Liver (tissue), 3 donors: ENCODE measurements at regions not wholly inside any gene's neighbourhood (a gene's known extent, or its start where the extent isn't known, plus 50 kb on each side); places are given as distances from the start of the nearest gene placed in this dataset.
"Not testable (repeated sequence)": the region's sequence is repeated elsewhere in the genome, so short reads cannot be mapped to it uniquely, and the experiment has no call there.

Source experiments
- EGR1 ChIP-seq, 2 donors: IDR thresholded peaks; 2 replicates each; pipeline ENCODE4 v1.6.1; 2016 to 2018; ENCODE audit warnings: antibody characterized with exemption in 2 of 2, low read depth in 2 of 2
- FOXA1 ChIP-seq: IDR thresholded peaks from 2 replicates; pipeline ENCODE4 v1.6.1; 2016; ENCODE audit warnings: antibody characterized with exemption
- GABPA ChIP-seq, 2 donors: IDR thresholded peaks in 1 of 2; conservative IDR thresholded peaks in 1 of 2; 2 replicates each; pipeline ENCODE4 v1.6.1; 2016; ENCODE audit warnings: antibody characterized with exemption in 2 of 2, mild to moderate bottlenecking in 1 of 2, moderate library complexity in 1 of 2
- JUND ChIP-seq, 2 donors: IDR thresholded peaks; 2 replicates each; pipeline ENCODE4 v1.6.1; 2016; ENCODE audit warnings: antibody characterized with exemption in 2 of 2
- RAD21 ChIP-seq, 2 donors: IDR thresholded peaks; 2 replicates each; pipeline ENCODE4 v1.6.1; 2016; ENCODE audit warnings: antibody characterized with exemption in 2 of 2, mild to moderate bottlenecking in 2 of 2
- RXRA ChIP-seq, 2 donors: IDR thresholded peaks; 2 replicates each; pipeline ENCODE4 v1.6.1; 2017 to 2018; ENCODE audit warnings: antibody characterized with exemption in 2 of 2, mild to moderate bottlenecking in 1 of 2
- SP1 ChIP-seq: IDR thresholded peaks from 2 replicates; pipeline ENCODE4 v1.6.1; 2018; ENCODE audit warnings: antibody characterized with exemption, mild to moderate bottlenecking
- TAF1 ChIP-seq: conservative IDR thresholded peaks from 2 replicates; pipeline ENCODE4 v1.6.1; 2016; ENCODE audit warnings: antibody characterized with exemption, mild to moderate bottlenecking
- YY1 ChIP-seq: IDR thresholded peaks from 2 replicates; pipeline ENCODE4 v1.6.1; 2016; ENCODE audit warnings: antibody characterized with exemption, mild to moderate bottlenecking
- TF ChIP-seq, protein P1 (sequence below): fragments of 150-350 bp; IDR thresholded peaks from 2 replicates; pipeline ENCODE4 v1.5.1; 2017; ENCODE audit warnings: improper control_type of control experiment, low read depth, low read length; ENCODE audit not compliant: missing input control
- TF ChIP-seq, protein P2 (sequence below): IDR thresholded peaks from 2 replicates; pipeline ENCODE4 v1.6.1; 2016; ENCODE audit warnings: antibody characterized with exemption, mild to moderate bottlenecking
- TF ChIP-seq, protein P3 (sequence below): IDR thresholded peaks from 2 replicates; pipeline ENCODE4 v1.6.1; 2016; ENCODE audit warnings: antibody characterized with exemption
- TF ChIP-seq, protein P4 (sequence below): IDR thresholded peaks from 2 replicates; pipeline ENCODE4 v1.6.1; 2016; ENCODE audit warnings: antibody characterized with exemption
- donor health status: healthy.
- donor health status: healthy.

DNA sequence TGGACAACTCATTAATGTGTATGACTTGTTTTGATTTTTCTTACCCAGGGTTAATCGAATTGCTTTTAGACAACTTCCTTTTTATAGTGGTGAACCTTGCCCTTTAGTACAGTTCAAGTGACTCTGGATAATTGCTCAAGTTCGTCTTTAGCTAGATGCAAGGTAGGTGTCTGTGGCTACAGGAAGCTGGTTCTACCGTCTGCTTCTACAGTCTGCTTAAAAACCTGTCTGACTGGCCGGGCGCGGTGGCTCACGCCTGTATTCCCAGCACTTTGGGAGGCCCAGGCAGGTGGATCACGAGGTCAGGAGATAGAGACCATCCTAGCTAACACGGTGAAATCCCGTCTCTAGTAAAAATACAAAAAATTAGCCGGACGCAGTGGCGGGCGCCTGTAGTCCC lies 129.6 kb upstream of the ANKRD30A start:
- TF ChIP-seq, protein P1, sequence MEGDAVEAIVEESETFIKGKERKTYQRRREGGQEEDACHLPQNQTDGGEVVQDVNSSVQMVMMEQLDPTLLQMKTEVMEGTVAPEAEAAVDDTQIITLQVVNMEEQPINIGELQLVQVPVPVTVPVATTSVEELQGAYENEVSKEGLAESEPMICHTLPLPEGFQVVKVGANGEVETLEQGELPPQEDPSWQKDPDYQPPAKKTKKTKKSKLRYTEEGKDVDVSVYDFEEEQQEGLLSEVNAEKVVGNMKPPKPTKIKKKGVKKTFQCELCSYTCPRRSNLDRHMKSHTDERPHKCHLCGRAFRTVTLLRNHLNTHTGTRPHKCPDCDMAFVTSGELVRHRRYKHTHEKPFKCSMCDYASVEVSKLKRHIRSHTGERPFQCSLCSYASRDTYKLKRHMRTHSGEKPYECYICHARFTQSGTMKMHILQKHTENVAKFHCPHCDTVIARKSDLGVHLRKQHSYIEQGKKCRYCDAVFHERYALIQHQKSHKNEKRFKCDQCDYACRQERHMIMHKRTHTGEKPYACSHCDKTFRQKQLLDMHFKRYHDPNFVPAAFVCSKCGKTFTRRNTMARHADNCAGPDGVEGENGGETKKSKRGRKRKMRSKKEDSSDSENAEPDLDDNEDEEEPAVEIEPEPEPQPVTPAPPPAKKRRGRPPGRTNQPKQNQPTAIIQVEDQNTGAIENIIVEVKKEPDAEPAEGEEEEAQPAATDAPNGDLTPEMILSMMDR, result not testable (repeated sequence)
- not testable (repeated sequence) for TF ChIP-seq JUND (IDR thresholded peaks at IDR 0.05); SP1; TAF1; GABPA (IDR thresholded peaks at IDR 0.05 in 1 of 2, conservative IDR thresholded peaks at IDR 0.05 in 1 of 2); RAD21 (IDR thresholded peaks at IDR 0.05); EGR1 (IDR thresholded peaks at IDR 0.05; ENCODE audit: low read depth in 2 of 2); YY1; FOXA1; RXRA (IDR thresholded peaks at IDR 0.05)
- TF ChIP-seq, protein P2, sequence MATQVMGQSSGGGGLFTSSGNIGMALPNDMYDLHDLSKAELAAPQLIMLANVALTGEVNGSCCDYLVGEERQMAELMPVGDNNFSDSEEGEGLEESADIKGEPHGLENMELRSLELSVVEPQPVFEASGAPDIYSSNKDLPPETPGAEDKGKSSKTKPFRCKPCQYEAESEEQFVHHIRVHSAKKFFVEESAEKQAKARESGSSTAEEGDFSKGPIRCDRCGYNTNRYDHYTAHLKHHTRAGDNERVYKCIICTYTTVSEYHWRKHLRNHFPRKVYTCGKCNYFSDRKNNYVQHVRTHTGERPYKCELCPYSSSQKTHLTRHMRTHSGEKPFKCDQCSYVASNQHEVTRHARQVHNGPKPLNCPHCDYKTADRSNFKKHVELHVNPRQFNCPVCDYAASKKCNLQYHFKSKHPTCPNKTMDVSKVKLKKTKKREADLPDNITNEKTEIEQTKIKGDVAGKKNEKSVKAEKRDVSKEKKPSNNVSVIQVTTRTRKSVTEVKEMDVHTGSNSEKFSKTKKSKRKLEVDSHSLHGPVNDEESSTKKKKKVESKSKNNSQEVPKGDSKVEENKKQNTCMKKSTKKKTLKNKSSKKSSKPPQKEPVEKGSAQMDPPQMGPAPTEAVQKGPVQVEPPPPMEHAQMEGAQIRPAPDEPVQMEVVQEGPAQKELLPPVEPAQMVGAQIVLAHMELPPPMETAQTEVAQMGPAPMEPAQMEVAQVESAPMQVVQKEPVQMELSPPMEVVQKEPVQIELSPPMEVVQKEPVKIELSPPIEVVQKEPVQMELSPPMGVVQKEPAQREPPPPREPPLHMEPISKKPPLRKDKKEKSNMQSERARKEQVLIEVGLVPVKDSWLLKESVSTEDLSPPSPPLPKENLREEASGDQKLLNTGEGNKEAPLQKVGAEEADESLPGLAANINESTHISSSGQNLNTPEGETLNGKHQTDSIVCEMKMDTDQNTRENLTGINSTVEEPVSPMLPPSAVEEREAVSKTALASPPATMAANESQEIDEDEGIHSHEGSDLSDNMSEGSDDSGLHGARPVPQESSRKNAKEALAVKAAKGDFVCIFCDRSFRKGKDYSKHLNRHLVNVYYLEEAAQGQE, result not testable (repeated sequence)
- TF ChIP-seq, protein P3, sequence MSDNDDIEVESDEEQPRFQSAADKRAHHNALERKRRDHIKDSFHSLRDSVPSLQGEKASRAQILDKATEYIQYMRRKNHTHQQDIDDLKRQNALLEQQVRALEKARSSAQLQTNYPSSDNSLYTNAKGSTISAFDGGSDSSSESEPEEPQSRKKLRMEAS, result not testable (repeated sequence)
- TF ChIP-seq, protein P4, sequence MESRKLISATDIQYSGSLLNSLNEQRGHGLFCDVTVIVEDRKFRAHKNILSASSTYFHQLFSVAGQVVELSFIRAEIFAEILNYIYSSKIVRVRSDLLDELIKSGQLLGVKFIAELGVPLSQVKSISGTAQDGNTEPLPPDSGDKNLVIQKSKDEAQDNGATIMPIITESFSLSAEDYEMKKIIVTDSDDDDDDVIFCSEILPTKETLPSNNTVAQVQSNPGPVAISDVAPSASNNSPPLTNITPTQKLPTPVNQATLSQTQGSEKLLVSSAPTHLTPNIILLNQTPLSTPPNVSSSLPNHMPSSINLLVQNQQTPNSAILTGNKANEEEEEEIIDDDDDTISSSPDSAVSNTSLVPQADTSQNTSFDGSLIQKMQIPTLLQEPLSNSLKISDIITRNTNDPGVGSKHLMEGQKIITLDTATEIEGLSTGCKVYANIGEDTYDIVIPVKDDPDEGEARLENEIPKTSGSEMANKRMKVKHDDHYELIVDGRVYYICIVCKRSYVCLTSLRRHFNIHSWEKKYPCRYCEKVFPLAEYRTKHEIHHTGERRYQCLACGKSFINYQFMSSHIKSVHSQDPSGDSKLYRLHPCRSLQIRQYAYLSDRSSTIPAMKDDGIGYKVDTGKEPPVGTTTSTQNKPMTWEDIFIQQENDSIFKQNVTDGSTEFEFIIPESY, result not testable (repeated sequence)
